H9 (cell line): ENCODE measurements at regions not wholly inside any gene's neighbourhood (a gene's known extent, or its start where the extent isn't known, plus 50 kb on each side); places are given as distances from the start of the nearest gene placed in this dataset.

Experiments used
- DNase-seq: peaks from one replicate; pipeline ENCODE4 v3.0.0-alpha.2; 2017
- H2AFZ ChIP-seq: one replicate; pipeline ENCODE4 v1.6.1; 2013; ENCODE audit warnings: mild to moderate bottlenecking, low read length, control low read depth, moderate library complexity
- H2AK5ac ChIP-seq: 2 replicates; pipeline ENCODE4 v1.6.1; 2013; ENCODE audit warnings: low read length, control low read depth, mixed read lengths; ENCODE audit not compliant: insufficient read length
- H2BK120ac ChIP-seq: one replicate; pipeline ENCODE4 v1.6.1; 2013; ENCODE audit warnings: low read depth, mild to moderate bottlenecking, low read length, control low read depth, inconsistent platforms; ENCODE audit not compliant: poor library complexity, severe bottlenecking
- H2BK12ac ChIP-seq: 2 replicates; pipeline ENCODE4 v1.6.1; 2013; ENCODE audit warnings: low read length, control low read depth, mixed read lengths, low read depth; ENCODE audit not compliant: insufficient read length
- H2BK15ac ChIP-seq: 2 replicates; pipeline ENCODE4 v1.6.1; 2013; ENCODE audit warnings: low read depth, low read length, control low read depth
- H2BK20ac ChIP-seq: one replicate; pipeline ENCODE4 v1.6.1; 2013; ENCODE audit warnings: low read depth, mild to moderate bottlenecking, low read length, control low read depth, inconsistent platforms; ENCODE audit not compliant: poor library complexity, severe bottlenecking
- H2BK5ac ChIP-seq: 2 replicates; pipeline ENCODE4 v1.6.1; 2013; ENCODE audit warnings: low read length, control low read depth, mixed read lengths; ENCODE audit not compliant: insufficient read length
- H3K14ac ChIP-seq: 2 replicates; pipeline ENCODE4 v1.6.1; 2013; ENCODE audit warnings: low read length, control low read depth; ENCODE audit not compliant: insufficient read depth
- H3K18ac ChIP-seq: 2 replicates; pipeline ENCODE4 v1.6.1; 2013; ENCODE audit warnings: low read depth, mild to moderate bottlenecking, mixed read lengths, low read length, control low read depth; ENCODE audit not compliant: insufficient read length
- H3K23ac ChIP-seq: 2 replicates; pipeline ENCODE4 v1.6.1; 2013; ENCODE audit warnings: low read length, control low read depth, mixed read lengths, low read depth; ENCODE audit not compliant: insufficient read length
- H3K23me2 ChIP-seq: 2 replicates; pipeline ENCODE4 v1.6.1; 2013; ENCODE audit warnings: low read depth, mild to moderate bottlenecking, mixed read lengths, low read length, control low read depth; ENCODE audit not compliant: insufficient read length, poor library complexity, severe bottlenecking
- H3K27ac ChIP-seq: 2 replicates; pipeline ENCODE4 v1.5.1; 2013; ENCODE audit warnings: low read length, control low read depth, mixed read lengths, low read depth; ENCODE audit not compliant: insufficient read length
- H3K27me3 ChIP-seq: 2 replicates; pipeline ENCODE4 v1.6.1; 2013; ENCODE audit warnings: low read length, control low read depth, inconsistent platforms; ENCODE audit not compliant: insufficient read depth
- H3K4ac ChIP-seq: 2 replicates; pipeline ENCODE4 v1.6.1; 2013; ENCODE audit warnings: low read depth, mild to moderate bottlenecking, control low read depth, inconsistent platforms, low read length, moderate library complexity
- H3K4me1 ChIP-seq: 2 replicates; pipeline ENCODE4 v1.6.1; 2013; ENCODE audit warnings: low read length, control low read depth, inconsistent platforms; ENCODE audit not compliant: insufficient read depth
- H3K4me2 ChIP-seq: 2 replicates; pipeline ENCODE4 v1.6.1; 2013; ENCODE audit warnings: low read length, control low read depth, mixed read lengths; ENCODE audit not compliant: insufficient read length, insufficient read depth
- H3K56ac ChIP-seq: 2 replicates; pipeline ENCODE4 v1.6.1; 2013; ENCODE audit warnings: low read depth, mild to moderate bottlenecking, mixed read lengths, low read length, control low read depth; ENCODE audit not compliant: insufficient read length
- H3K79me1 ChIP-seq: 2 replicates; pipeline ENCODE4 v1.6.1; 2013; ENCODE audit warnings: low read depth, mild to moderate bottlenecking, moderate library complexity, low read length, control low read depth, inconsistent platforms; ENCODE audit not compliant: insufficient read depth, poor library complexity, severe bottlenecking
- H3K79me2 ChIP-seq: 2 replicates; pipeline ENCODE4 v1.6.1; 2013; ENCODE audit warnings: low read length, control low read depth, inconsistent platforms; ENCODE audit not compliant: insufficient read depth
- H3K9ac ChIP-seq: 2 replicates; pipeline ENCODE4 v1.6.1; 2013; ENCODE audit warnings: low read length, control low read depth, mixed read lengths; ENCODE audit not compliant: insufficient read length; ENCODE audit errors: extremely low read depth
- H3K9me3 ChIP-seq: one replicate; pipeline ENCODE4 v1.6.1; 2013; ENCODE audit warnings: low read depth, low read length, inconsistent platforms; ENCODE audit not compliant: control insufficient read depth
- H3T11ph ChIP-seq: one replicate; pipeline ENCODE4 v1.6.1; 2013; ENCODE audit warnings: mild to moderate bottlenecking, low read length, control low read depth, inconsistent platforms
- H4K20me1 ChIP-seq: one replicate; pipeline ENCODE4 v1.6.1; 2013; ENCODE audit not compliant: control insufficient read depth, insufficient read length, insufficient read depth
- H4K5ac ChIP-seq: 2 replicates; pipeline ENCODE4 v1.6.1; 2013; ENCODE audit warnings: low read depth, mild to moderate bottlenecking, mixed read lengths, low read length, control low read depth; ENCODE audit not compliant: insufficient read length
- H4K8ac ChIP-seq: replicated peaks from 2 replicates; pipeline ENCODE4 v1.6.1; 2013; ENCODE audit warnings: low read length, control low read depth, mixed read lengths, low read depth; ENCODE audit not compliant: insufficient read length
- H4K91ac ChIP-seq: 2 replicates; pipeline ENCODE4 v1.6.1; 2013; ENCODE audit warnings: low read depth, mild to moderate bottlenecking, moderate library complexity, mixed read lengths, low read length, control low read depth; ENCODE audit not compliant: insufficient read length
- H3K27ac Mint-ChIP-seq, 3 experiments: 2 replicates in 2 of 3; 3 replicates in 1 of 3; pipeline ENCODE4 v1.8.0; 2020 to 2021; ENCODE audit warnings: mixed read lengths in 3 of 3, mild to moderate bottlenecking in 1 of 3, moderate library complexity in 1 of 3
- H3K27me3 Mint-ChIP-seq: 2 replicates; pipeline ENCODE4 v1.8.0; 2021; ENCODE audit warnings: low read depth, mild to moderate bottlenecking, moderate library complexity, mixed read lengths
- H3K36me3 Mint-ChIP-seq, 3 experiments: 2 replicates in 2 of 3; 3 replicates in 1 of 3; pipeline ENCODE4 v1.8.0; 2020 to 2021; ENCODE audit warnings: low read depth in 3 of 3, mixed read lengths in 3 of 3; ENCODE audit not compliant: insufficient read depth in 1 of 3
- H3K4me1 Mint-ChIP-seq, 2 experiments: 2 replicates each; pipeline ENCODE4 v1.8.0; 2020; ENCODE audit warnings: mixed read lengths in 2 of 2
- H3K4me3 Mint-ChIP-seq, 2 experiments: 2 replicates in 1 of 2; 3 replicates in 1 of 2; pipeline ENCODE4 v1.8.0; 2020 to 2021; ENCODE audit warnings: mild to moderate bottlenecking in 2 of 2, mixed read lengths in 2 of 2, moderate library complexity in 1 of 2
- H3K9me3 Mint-ChIP-seq, 2 experiments: 2 replicates in 1 of 2; 3 replicates in 1 of 2; pipeline ENCODE4 v1.8.0; 2020; ENCODE audit warnings: mild to moderate bottlenecking in 2 of 2, mixed read lengths in 2 of 2, moderate library complexity in 1 of 2
- CTCF ChIP-seq: fragments of 200-600 bp; sonication (generic); conservative IDR thresholded peaks from 3 replicates; pipeline ENCODE4 v1.8.0; 2021; ENCODE audit warnings: antibody characterized with exemption, mild to moderate bottlenecking
- WGBS: extraction: QIAGEN DNeasy Blood & Tissue Kit; methylation state at CpG from one replicate; pipeline ENCODE4 v1.1.7; 2013; ENCODE audit warnings: missing lambda C conversion rate, low lambda C conversion rate, mixed read lengths; ENCODE audit not compliant: insufficient read length; ENCODE audit errors: extremely low coverage; 5-methylcytosine and 5-hydroxymethylcytosine counted together

GRCh38 chr6:77231438-77232305, 231.6 kb downstream of the HTR1B start:
- H3K23ac ChIP-seq: no peak overlapping the region
- no peaks in the 10 kb centered on the region for H3K79me2 ChIP-seq
- no peak overlapping the region for H3K9ac ChIP-seq
- Mint-ChIP-seq H3K9me3 (no peaks in the 10 kb centered on the region), H3K4me3 (no peak overlapping the region), H3K4me1 (peaks cover 11 to 14% of the 10 kb centered on the region in 2 experiments), H3K27ac (no peak overlapping the region), H3K36me3 (no peaks in the 10 kb centered on the region), H3K27me3 (no peaks in the 10 kb centered on the region)
- WGBS: no CpG with 5 or more reads among the region's 1 CpG
- no peaks in the 10 kb centered on the region for H3K23me2 ChIP-seq
- H3K18ac ChIP-seq: no peak overlapping the region
- H3K27ac ChIP-seq: no peak overlapping the region
- no peak overlapping the region for H3K4ac ChIP-seq
- H3K9me3 ChIP-seq: no peaks in the 10 kb centered on the region
- H4K20me1 ChIP-seq: no peaks in the 10 kb centered on the region
- H2AK5ac ChIP-seq: no peak overlapping the region
- H2BK15ac ChIP-seq: no peak overlapping the region
- no peak overlapping the region for H4K5ac ChIP-seq
- no peak overlapping the region for H3K14ac ChIP-seq
- no peak overlapping the region for H3K4me2 ChIP-seq
- no peak overlapping the region for H2BK20ac ChIP-seq
- no peak overlapping the region for H3T11ph ChIP-seq
- H2BK5ac ChIP-seq: no peak overlapping the region
- H3K4me1 ChIP-seq: no peaks in the 10 kb centered on the region
- H3K79me1 ChIP-seq: no peaks in the 10 kb centered on the region
- no peak overlapping the region for H3K56ac ChIP-seq
- DNase-seq: no peak
- TF ChIP-seq CTCF: no peak
- no peak overlapping the region for H2BK120ac ChIP-seq
- H2AFZ ChIP-seq: no peak overlapping the region
- no peak overlapping the region for H4K91ac ChIP-seq
- no peak overlapping the region for H4K8ac ChIP-seq
- H3K27me3 ChIP-seq: no peaks in the 10 kb centered on the region
- no peak overlapping the region for H2BK12ac ChIP-seq
